ENCODE measurements at regions not wholly inside any gene's neighbourhood (a gene's known extent, or its start where the extent isn't known, plus 50 kb on each side); places are given as distances from the start of the nearest gene placed in this dataset.
A peak's percentile ranks its signal among the peaks of the same experiment; 100 is the strongest.
"Not testable (repeated sequence)": the region's sequence is repeated elsewhere in the genome, so short reads cannot be mapped to it uniquely, and the experiment has no call there.

- no peak for DNase-seq (ENCODE audit: insufficient read length, low spot score)
- no peak for FAIRE-seq
Measured at GRCh38 chr2:144927429-144927828, 407.5 kb upstream of the ZEB2 start.

- DNase-seq (ENCODE audit: insufficient read length, low spot score) (no peak), FAIRE-seq (no peak)
Measured at GRCh38 chr2:144925886-144926285, 406.0 kb upstream of the ZEB2 start.

GRCh38 chr2:144924827-144925226 is 404.9 kb upstream of the ZEB2 start:
- no peak for FAIRE-seq

DNA sequence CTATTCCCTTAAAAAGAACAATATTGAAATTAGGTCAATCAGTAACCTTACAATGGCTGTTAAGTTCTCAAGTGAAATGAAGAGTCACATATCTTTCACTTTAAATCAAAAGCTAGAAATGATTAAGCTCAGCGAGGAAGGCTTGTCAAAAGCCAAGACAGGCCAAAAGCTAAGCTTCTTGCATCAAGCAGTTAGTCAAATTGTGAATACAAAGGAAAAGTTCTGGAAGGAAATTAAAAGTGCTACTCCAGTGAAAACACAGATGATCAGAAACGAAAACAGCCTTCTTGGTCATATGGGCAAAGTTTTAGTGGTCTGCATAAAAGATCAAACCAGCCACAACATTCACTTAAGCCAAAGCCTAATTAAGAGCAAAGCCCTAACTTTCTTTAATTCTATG is 402.6 kb upstream of the ZEB2 start:
- no peak for FAIRE-seq
- no peak for DNase-seq (ENCODE audit: insufficient read length, low spot score)

More at GRCh38 chr2:144924827-144925226, 404.9 kb upstream of the ZEB2 start:
- no peak for DNase-seq (ENCODE audit: insufficient read length, low spot score)

DNA sequence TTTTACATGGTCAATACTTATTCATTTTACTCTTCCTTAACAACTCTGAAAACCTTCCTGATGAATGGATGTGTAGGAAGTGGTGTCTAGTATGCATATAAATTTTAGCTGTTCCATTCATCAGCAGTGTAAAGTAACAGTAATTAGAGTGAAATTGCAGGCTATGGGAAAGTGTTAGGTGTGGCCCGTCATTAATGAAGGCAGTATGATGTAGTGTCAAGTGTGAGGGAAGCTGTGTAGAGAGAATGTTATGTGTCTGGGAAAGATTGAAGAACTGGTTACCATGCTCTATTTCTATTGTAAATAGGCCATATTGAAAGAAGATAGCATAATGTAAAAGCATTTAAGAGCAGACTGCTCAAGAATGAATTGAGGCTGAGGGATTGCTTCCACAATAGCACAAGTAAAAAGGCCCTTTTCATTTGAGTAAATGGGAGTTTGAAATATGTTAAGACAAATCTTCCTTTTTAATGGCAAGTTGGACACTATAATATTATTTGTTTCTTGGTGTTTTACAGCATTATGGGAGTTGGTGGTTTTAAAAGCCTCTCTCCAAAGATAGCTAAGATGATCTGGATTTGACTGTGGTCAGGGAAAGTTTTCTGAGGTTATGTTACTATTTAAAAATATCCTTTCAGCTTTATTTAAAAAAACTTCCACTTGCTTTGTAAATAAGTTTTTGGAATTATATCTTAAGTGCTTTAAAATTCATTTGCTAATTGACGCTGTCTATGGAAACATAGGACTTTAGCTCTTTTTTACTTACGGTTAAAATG is 401.0 kb upstream of the ZEB2 start:
- no peak for DNase-seq (ENCODE audit: insufficient read length, low spot score)
- FAIRE-seq = no peak

DNA sequence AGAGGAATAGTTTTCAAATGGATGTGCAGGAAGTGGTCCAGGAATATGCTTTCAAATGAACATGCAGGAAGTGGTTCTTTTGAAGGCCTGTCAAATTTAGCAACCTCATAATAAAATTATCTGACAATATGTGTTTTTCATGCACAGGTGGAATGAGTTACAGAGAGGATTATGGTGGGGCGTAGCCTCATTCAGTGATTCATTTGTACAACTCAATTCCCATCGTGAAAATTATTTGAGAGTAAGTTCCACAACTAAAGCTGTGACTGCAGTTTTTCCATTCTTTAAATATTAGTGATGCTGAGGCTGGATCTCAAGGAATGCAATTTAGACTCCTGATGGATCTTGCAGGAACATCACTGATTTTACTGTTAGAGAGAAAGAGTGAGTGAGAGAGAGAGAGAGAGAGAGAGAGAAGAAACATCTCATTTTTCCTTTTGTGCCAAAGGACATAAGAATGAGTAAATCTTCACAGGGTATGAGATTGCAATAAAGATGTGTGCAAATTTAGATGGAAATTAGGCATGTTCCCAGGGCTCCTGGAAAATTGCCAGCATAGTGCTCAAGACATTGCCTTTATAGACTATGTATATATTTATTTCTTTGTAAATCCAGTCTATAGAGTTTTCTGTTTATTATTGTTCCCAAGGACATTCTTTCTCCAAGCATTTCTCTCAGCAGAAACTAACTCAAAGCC is 394.9 kb upstream of the ZEB2 start:
- no peak for DNase-seq (ENCODE audit: insufficient read length, low spot score)

DNA sequence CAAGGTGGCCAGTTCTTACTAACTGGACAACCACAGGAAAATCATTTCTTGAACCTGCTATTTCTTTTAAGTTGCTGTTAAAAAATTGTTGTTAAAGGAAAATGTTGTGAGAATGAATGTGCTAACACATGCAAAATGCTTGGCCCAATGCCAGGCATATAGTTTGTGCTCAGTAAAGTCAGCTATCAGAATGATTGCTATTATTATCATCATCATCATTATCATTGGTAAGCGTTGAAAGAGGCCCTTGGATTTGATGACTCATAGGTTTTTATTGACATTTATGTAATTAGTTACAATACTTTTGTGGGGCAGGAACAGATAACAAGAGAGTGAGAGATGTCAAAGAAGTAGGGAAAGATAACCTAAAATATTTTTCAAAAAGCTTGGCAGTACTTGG is 394.2 kb upstream of the ZEB2 start:
- DNase-seq (ENCODE audit: insufficient read length, low spot score) (no peak), FAIRE-seq (no peak)

More for the DNA sequence above, 394.9 kb upstream of the ZEB2 start:
- no peak for FAIRE-seq

- no peak for DNase-seq (ENCODE audit: insufficient read length, low spot score)
Measured at GRCh38 chr2:144912206-144912605, 392.3 kb upstream of the ZEB2 start.

GRCh38 chr2:144905956-144906355 is 386.0 kb upstream of the ZEB2 start:
- no peak for DNase-seq (ENCODE audit: insufficient read length, low spot score)
- FAIRE-seq = no peak

More at GRCh38 chr2:144912206-144912605, 392.3 kb upstream of the ZEB2 start:
- no peak for FAIRE-seq

- DNase-seq (ENCODE audit: insufficient read length, low spot score) = no peak
- no peak for FAIRE-seq
Measured at GRCh38 chr2:144904612-144905011, 384.7 kb upstream of the ZEB2 start.

DNA sequence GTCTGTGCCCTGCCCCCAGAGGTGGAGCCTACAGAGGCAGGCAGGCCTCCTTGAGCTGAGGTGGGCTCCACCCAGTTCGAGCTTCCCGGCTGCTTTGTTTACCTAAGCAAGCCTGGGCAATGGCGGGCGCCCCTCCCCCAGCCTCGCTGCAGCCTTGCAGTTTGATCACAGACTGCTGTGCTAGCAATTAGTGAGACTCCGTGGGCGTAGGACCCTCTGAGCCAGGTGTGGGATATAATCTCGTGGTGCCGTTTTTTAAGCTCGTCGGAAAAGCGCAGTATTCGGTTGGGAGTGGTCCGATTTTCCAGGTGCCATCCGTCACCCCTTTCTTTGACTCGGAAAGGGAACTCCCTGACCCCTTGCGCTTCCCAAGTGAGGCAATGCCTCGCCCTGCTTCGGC is 383.1 kb upstream of the ZEB2 start:
- not testable (repeated sequence) for DNase-seq (ENCODE audit: insufficient read length, low spot score); FAIRE-seq

DNA sequence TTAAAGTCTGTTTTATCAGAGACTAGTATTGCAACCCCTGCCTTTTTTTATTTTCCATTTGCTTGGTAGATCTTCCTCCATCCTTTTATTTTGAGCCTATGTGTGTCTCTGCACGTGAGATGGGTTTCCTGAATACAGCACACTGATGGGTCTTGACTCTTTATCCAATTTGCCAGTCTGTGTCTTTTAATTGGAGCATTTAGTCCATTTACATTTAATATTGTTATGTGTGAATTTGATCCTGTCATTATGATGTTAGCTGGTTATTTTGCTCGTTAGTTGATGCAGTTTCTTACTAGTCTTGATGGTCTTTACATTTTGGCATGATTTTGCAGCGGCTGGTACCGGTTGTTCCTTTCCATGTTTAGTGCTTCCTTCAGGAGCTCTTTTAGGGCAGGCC is 381.5 kb upstream of the ZEB2 start:
- DNase-seq (ENCODE audit: insufficient read length, low spot score); FAIRE-seq: not testable (repeated sequence)

GRCh38 chr2:144896341-144896740 is 376.4 kb upstream of the ZEB2 start:
- FAIRE-seq = no peak

DNA sequence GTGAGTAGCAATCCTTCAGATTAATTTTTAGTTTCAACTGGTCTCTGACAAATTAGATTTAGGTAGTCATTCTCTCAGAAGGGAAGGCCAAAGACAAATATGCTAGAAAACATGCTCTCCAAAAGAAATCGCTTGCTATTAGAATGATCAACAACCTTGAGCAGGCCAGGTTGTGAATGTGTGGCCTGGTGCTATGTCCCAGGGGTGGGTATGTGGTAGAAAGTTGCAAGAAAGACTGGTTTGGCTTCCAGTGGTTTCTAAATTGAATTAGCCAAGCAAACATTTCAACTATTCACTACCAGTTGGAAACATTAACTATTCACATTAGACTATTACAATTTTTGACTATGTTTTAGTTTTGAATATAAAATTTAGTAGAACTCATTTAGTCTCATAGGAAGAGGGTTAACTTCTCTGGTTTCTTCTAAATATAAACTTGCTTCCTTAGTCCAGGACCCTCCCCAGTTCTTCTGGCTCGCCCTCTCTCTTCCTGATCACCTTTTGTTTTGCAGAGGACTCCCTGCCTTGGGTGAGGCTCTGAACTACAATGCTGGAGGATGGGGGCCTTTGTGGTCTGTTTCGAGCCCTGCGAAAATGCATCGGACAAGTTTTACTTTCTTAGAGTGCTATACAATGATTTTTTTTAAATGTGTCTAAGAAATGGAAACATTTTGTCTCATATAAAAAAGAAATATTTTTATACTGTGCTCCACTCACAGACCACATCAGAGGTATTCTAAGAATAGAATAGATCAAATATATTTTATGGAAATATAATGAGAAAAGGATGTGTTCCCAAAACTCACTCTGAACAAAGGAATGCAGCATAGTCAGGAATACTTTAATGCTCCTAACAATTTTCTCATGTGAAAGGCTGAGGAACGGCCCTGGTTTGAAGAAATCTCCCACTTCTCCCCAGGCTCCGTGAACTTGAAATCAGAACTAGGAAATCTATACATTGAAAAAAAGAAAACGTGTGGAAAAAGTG is 375.0 kb upstream of the ZEB2 start:
- no peak for DNase-seq (ENCODE audit: insufficient read length, low spot score)
- no peak for FAIRE-seq

More at GRCh38 chr2:144896341-144896740, 376.4 kb upstream of the ZEB2 start:
- DNase-seq (ENCODE audit: insufficient read length, low spot score) = no peak

GRCh38 chr2:144893464-144893863 is 373.5 kb upstream of the ZEB2 start:
- FAIRE-seq (no peak), DNase-seq (ENCODE audit: insufficient read length, low spot score) (no peak)

DNA sequence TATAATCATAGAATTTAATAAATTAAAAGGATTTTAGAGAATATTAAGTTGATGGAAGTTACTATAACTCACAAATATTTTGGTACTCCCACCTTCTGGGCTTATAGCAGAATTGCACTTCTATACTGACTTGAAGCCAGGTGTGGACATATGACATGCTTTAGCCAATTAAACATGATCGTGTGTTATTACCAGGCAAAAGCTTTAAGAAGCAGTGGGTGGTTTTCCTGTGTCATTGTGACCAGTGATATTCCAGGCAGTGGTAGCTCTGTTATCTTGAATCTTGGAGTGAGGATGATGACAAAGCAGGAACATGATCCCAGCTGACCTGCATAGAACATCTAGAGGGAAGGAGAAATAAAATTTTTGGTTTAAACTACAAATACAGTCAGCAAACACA is 370.9 kb upstream of the ZEB2 start:
- DNase-seq (ENCODE audit: insufficient read length, low spot score) (peak; percentile 10), FAIRE-seq (peak; percentile 57)

DNA sequence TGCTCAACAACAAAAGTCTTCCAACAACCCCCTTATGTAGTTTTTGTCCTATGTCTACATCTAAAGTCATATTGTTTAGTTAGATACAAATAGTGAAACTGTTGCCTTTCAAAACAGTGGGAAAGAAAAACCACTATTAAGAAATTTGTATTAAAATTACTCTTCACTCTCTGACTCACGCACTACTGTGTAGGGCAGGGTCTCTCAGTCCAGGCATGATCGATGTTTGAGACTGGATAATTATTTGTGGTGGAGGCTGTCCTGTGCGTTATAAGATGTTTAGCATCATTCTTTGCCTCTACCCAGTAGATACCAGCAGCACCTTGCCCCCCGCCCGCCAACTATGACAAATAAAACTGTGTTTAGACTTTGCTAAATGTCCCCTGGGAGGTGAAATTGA is 369.4 kb upstream of the ZEB2 start:
- DNase-seq (ENCODE audit: insufficient read length, low spot score) = no peak
- FAIRE-seq = no peak

- no peak for DNase-seq (ENCODE audit: insufficient read length, low spot score)
- no peak for FAIRE-seq
Measured at GRCh38 chr2:144886862-144887261, 366.9 kb upstream of the ZEB2 start.

DNA sequence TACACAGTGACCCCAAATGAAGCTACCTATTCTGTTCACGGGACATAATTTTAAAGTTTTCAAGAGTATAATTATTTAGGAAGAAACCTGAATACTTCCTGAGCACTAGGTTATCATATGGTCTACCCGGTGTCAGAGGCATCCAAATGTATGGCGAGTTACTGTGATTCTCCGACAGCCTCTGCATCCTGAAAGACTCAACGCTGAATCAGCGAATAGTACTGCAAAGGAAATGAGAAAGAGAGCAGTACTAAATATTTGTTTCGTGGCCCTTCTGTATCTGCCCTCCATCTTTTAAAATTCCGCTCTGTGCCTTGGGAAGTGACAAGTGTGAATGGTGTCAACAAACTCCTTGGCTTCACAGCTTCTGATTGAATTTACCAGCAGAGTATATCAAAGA is 358.0 kb upstream of the ZEB2 start:
- DNase-seq (ENCODE audit: insufficient read length, low spot score) (no peak), FAIRE-seq (no peak)

DNA sequence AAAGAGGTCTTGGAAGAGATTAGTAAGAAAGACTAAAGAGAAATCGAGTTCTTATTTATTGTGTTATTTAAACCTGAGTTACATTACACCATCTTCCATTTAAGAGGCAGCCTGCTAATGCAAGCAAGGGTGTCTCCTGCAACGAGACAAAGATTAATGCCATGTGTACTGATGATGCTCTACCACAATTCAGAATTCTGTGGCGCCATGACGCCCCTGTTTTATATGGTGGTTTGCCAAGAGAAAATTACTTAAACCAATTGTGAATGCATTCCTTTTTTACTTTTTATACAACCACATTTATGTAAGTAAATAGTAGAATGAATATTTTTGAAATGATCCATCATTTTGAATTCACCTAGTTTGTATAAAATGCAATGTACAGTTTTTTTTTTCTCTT is 356.1 kb upstream of the ZEB2 start:
- no peak for FAIRE-seq
- DNase-seq (ENCODE audit: insufficient read length, low spot score) = no peak

Measured in HTR-8/SVneo (cell line).